OCI-LY1 (cell line): ENCODE measurements at regions not wholly inside any gene's neighbourhood (a gene's known extent, or its start where the extent isn't known, plus 50 kb on each side); places are given as distances from the start of the nearest gene placed in this dataset.

Experiments
- EZH2 ChIP-seq: fragments of 200-600 bp; sonication (generic), shearing (Covaris generic); IDR thresholded peaks from 2 replicates; pipeline ENCODE4 v1.8.0; 2017; ENCODE audit warnings: borderline replicate concordance, mixed run types, mild to moderate bottlenecking, antibody characterized with exemption, low read length, moderate library complexity, mixed read lengths
- TF ChIP-seq, protein P1 (sequence below): fragments of 200-600 bp; sonication (generic), shearing (Covaris generic); IDR thresholded peaks from 2 replicates; pipeline ENCODE4 v1.5.1; 2017; ENCODE audit warnings: mild to moderate bottlenecking, antibody characterized with exemption, low read length, moderate library complexity, mixed read lengths

GRCh38 chr11:15843309-15843872 is 513.0 kb downstream of the SOX6 start:
- TF ChIP-seq EZH2 = no peak
- TF ChIP-seq, protein P1, sequence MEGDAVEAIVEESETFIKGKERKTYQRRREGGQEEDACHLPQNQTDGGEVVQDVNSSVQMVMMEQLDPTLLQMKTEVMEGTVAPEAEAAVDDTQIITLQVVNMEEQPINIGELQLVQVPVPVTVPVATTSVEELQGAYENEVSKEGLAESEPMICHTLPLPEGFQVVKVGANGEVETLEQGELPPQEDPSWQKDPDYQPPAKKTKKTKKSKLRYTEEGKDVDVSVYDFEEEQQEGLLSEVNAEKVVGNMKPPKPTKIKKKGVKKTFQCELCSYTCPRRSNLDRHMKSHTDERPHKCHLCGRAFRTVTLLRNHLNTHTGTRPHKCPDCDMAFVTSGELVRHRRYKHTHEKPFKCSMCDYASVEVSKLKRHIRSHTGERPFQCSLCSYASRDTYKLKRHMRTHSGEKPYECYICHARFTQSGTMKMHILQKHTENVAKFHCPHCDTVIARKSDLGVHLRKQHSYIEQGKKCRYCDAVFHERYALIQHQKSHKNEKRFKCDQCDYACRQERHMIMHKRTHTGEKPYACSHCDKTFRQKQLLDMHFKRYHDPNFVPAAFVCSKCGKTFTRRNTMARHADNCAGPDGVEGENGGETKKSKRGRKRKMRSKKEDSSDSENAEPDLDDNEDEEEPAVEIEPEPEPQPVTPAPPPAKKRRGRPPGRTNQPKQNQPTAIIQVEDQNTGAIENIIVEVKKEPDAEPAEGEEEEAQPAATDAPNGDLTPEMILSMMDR = no peak
